GM12878 (cell line): ENCODE measurements at regions not wholly inside any gene's neighbourhood (a gene's known extent, or its start where the extent isn't known, plus 50 kb on each side); places are given as distances from the start of the nearest gene placed in this dataset.

ENCODE experiments used
- ETV6 ChIP-seq, 2 experiments: fragments of 450-650 bp in 1 of 2; IDR thresholded peaks in 1 of 2; conservative IDR thresholded peaks in 1 of 2; 2 replicates each; pipeline ENCODE4 v1.6.1; 2014; ENCODE audit warnings: antibody characterized with exemption in 1 of 2, borderline replicate concordance in 1 of 2, low read depth in 1 of 2, mild to moderate bottlenecking in 1 of 2, moderate library complexity in 1 of 2
- MTA3 ChIP-seq: IDR thresholded peaks from 2 replicates; pipeline ENCODE4 v1.6.1; 2012; ENCODE audit warnings: low read length, inconsistent platforms, borderline replicate concordance
- POLR2A ChIP-seq: IDR thresholded peaks from 2 replicates; pipeline ENCODE4 v1.6.1; 2011; ENCODE audit warnings: low read depth, mild to moderate bottlenecking, low read length
- REST ChIP-seq: IDR thresholded peaks from 2 replicates; pipeline ENCODE4 v1.6.1; 2012; ENCODE audit warnings: mild to moderate bottlenecking, low read depth, low read length
- TCF3 ChIP-seq: IDR thresholded peaks from 2 replicates; pipeline ENCODE4 v1.6.1; 2012; ENCODE audit warnings: low read depth, mild to moderate bottlenecking, low read length, borderline replicate concordance; ENCODE audit not compliant: insufficient read depth
- YY1 ChIP-seq: IDR thresholded peaks from 2 replicates; pipeline ENCODE4 v1.6.1; 2011; ENCODE audit warnings: low read depth, mild to moderate bottlenecking, low read length
- ZNF622 ChIP-seq: fragments of 450-650 bp; IDR thresholded peaks from 2 replicates; pipeline ENCODE4 v1.6.1; 2017; ENCODE audit warnings: mild to moderate bottlenecking, inconsistent platforms

GRCh38 chr21:27220416-27220815, 253.5 kb upstream of the ADAMTS5 start:
- TF ChIP-seq MTA3: no peak
- no peak for TF ChIP-seq ETV6 (conservative IDR thresholded peaks at IDR 0.05 in 1 of 2, IDR thresholded peaks at IDR 0.05 in 1 of 2; ENCODE audit: borderline replicate concordance in 1 of 2, low read depth in 1 of 2)
- TF ChIP-seq TCF3: no peak
- no peak for TF ChIP-seq YY1
- no peak for TF ChIP-seq ZNF622
- no peak for TF ChIP-seq POLR2A
- TF ChIP-seq REST: no peak
